HG03439 (cell line): ENCODE measurements at regions not wholly inside any gene's neighbourhood (a gene's known extent, or its start where the extent isn't known, plus 50 kb on each side); places are given as distances from the start of the nearest gene placed in this dataset.

Source experiments
- ATAC-seq: cut with Tn5 transposase; IDR thresholded peaks from one replicate; pipeline ENCODE4 v1.9.1; 2021; ENCODE audit warnings: mild to moderate bottlenecking, moderate library complexity; ENCODE audit not compliant: unreplicated experiment

DNA sequence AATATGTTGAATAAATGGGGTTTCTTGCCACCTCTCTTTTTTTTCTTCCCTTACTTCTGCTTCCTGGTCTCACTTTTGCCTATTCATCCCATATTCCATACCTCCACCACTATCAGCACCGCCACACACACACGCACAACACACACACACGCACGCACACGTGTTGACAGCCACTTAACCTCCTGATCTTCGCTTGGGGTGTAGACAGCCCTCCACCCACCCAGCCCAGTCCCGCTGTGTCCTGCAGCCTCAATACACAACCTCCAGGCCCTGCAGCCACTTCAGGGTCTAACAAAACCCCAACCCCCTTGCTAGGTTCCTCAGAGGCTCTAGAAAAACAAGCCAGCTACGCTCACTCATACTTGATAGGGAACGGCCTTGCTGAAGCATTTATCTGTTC is 72.3 kb downstream of the LINC00237 start:
- no peak for ATAC-seq

DNA sequence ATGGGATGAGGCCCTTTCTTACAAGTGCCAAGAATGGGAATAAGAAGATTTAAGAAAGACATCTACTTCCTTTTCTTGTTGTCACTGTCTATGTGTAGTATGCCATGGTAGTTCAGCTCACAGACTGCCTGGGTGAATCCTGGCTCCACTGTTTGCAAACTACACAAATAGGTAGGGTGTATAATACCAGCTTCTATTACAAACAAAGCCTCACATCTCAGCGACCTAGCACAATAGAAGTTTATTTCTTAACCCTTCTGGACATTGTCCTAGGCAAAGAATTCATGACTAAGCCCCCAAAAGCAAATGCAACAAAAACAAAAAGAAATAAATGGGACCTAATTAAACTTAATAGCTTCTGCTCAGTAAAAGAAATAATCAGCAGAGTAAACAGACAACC is 74.5 kb downstream of the LINC00237 start:
- ATAC-seq = no peak

DNA sequence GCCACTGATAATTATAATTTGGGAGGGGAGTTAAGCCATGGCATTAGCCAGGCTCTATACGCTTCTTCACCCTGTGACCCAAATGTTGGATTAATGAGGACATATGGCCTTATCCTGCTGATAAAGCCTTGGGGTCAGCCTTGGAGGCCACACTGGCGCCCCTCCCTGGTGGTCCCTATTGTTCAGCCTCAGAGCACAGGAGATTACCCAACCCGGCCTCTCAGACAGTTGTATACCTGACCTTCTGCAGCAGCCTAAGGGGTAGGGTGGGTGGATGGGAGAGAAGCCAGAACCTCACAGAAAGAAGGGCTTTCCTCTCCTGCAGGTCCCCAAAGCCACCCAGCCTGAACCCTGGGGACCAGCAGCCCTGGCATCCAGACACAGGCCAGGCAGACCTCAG is 76.8 kb downstream of the LINC00237 start:
- ATAC-seq = no peak

DNA sequence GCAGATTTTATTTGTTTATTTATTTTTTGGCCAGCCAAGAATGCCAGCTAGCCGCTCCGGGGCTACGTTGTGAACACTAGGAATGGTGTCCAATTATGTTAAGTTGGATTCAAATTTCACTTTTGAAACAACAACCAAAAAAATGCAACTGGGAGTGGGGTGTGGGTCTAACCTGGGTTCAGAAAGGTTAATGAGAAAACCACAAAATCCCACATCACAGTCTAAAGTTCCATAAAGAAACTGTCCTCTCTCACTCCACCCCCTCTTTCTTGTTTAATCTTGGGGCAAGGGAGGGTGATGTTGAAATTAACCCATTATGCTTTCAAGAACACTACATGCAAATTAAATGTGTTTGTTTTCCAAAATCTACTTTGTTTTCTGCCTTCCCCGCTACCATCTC is 77.2 kb downstream of the LINC00237 start:
- no peak for ATAC-seq

DNA sequence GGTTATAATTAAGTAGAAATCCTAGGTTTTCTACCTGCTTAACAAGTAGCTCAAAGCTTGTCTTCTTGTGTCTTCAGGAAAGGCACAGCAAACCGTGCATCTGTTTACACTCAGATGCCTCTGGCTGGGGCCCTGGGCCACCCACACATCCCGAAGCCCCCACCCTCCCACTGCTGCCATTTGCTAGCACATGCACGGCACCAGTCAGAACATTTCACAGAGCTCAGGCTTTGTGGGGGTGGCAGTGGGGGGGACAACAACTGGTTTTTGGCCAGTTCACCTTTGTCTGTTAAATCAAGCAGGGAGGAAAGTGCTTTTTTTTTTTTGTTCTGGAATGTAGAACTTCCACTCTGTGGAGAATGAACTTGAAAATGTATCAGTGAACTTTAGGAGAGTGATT is 77.7 kb downstream of the LINC00237 start:
- no peak for ATAC-seq

DNA sequence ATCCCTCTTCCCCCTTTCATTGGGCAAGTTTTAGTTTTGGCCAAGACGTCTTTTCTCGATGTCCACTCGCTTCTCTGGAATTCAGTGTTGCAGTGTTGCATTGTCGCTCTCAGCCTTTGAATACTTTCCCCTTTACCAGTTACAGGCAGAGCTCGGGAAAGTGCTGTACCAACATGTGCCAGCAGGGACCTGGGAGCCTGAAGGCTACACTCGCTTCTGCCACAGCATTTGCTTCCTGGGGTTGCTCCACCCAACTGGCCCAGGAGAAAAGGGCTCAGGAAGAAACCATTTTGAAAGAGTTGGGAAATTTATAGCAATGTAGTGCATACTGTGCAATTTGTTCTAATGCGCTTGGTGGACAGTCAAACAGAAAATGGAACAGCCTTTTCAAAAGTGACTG is 78.6 kb downstream of the LINC00237 start:
- no peak for ATAC-seq

DNA sequence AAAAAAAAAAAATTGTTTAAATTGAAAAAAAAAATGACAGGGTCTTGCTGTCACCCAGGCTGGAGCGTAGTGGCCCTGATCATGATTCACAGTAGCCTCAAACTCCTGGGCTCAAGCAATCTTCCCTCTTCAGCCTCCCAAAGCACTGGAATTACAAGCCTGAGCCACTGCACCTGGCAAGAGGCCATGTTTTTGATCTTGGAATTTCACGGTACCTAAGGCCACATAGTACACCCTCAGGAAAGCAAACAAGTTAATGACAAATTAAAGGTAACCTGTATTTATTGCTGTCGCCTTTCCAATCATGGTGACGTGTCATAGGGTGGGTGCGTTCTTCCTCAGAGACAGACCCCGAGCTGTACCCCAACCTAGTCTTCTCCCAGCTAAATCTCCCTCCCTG is 79.2 kb downstream of the LINC00237 start:
- ATAC-seq = no peak

DNA sequence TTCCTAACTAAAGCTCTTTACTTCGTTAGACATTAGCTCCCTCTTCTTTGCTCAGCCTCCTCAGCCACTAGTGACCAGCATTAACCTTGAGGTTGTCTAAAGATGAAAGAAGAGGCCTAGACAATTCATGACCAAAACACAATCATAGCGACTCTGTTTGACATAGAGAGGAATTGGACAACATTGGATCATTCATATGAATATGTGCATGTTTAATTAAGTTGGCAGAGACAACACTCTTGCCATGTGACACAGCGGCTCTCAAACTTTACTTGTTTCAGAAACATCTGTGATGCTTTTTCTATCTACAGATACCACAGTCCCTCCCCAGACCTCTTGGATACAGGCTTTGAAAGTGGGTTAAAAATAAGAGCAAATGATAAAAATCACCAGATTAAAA is 81.7 kb downstream of the LINC00237 start:
- ATAC-seq = no peak

DNA sequence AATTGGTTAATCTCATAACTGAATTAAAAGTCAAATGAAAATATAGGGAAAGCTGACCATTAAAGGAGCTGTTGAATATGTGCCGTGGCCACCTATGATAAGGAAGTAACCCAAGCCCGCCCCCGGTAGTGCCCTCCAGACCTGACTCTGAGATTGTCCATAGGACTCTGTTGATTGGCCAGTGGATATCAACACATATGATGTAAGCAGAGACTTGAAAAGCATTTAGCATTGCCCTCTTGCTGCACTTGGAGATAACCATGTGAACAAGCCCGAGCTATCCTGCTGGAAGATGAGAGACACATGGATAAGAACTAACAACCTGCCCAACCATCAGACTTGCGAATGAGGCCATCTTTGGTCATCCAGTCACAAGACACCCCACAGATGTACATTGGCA is 83.2 kb downstream of the LINC00237 start:
- no peak for ATAC-seq

DNA sequence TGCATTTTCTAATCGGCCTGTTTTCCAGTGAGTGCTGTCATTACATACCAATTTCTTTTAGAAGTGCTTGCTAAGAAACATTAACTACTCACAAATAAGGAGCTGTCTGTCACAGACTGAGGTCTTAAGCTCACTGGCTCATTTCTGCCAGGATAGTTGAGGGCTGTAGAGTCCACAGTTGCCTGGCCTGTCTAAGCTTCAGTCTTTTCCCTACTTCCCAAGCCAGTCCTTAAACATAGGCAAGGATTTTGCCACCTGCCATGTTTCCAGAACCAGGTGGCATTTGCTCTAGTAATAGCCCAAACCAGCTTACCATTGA is 84.7 kb downstream of the LINC00237 start:
- ATAC-seq = no peak

DNA sequence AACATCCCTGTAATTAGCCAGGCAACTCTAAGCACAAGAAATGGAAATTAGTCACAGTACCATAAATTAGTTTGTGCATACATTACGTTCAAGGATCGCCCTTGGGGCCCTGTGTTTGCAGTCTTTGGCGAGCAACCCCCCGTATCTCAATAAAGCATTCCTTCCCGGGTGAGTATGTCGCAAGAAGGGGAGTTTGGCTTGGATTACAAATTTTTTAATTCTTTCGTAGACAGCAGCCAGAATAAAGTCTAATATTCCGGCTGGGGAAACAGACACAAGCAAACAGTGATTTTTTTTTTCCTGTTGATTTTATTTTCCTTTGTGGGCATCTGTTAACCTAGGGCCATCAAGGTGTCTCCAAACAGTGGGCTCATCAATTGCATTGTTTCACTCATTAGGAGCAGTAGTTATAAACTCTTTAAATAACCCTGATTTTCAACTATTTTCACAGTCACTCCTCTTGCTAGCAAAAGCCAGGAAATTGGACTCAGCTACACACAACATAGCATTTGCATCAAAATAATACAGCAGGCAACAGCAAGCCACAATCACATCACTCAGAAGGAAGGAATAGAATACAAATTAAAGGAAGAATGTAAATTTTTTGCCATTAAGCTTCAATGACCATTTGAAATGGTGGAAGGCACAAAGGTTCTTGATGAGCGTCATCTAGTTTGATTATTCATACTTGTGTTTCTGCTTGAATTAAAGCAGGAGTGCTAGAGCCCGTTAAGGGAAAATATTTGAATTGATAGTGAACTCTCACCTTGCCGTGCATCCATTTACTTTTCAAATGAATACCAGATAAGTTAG is 85.3 kb downstream of the LINC00237 start:
- no peak for ATAC-seq

DNA sequence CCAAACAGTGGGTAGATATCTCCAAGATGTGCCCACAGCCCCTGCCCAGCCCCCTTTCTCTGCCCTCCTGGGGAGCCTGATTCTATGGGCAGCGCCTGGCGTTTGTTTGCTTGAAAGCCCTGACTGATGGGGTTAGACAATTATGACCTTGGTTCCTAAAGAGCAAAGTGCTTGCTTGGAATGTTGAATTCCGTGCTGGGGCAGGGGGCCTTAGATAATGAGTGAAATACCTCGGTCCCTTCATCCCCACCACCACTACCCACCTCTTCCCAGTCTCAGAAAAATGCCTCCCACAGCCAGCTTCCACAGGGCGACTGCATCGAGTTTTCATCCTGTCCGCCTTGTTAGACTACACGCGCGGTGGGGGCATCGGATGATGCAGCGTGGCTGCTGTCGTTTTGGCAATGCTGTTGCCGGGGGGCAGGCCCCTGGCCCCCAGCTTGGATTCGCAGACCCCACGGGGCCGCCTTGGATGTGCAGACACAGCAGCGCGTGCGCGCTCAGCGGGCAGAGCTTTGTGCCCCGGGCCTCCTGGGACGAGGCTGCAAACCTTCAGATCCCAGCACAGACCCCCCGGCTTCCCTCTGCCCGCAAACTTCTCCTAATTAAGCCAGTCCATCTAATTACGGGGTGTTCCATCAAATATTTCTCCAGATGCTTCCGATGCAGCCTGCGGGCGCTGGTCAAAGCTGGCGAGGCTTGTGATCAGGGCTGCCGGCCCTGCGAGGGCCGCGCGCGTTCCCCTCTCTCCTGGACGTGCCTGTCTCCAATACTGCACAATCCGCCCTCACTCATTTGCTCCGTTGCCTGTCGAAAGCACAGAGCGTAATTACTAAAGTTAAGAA is 86.1 kb downstream of the LINC00237 start:
- no peak for ATAC-seq

DNA sequence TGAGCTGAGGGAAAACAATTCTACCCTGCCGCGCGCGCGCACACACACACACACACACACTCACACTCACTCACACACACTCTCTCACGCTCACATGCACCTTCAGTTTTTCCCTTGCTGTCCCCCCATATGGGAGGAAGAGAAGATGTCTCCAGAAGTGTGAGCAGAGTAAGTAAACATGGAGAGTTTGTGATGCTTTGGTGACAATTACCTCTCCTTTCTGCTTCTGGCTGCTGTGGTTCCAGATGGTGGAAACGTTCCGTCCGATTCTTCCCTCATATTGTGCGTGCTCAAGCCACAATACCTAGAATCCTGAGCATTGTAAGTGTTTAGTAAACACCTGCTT is 86.7 kb downstream of the LINC00237 start:
- ATAC-seq = no peak

DNA sequence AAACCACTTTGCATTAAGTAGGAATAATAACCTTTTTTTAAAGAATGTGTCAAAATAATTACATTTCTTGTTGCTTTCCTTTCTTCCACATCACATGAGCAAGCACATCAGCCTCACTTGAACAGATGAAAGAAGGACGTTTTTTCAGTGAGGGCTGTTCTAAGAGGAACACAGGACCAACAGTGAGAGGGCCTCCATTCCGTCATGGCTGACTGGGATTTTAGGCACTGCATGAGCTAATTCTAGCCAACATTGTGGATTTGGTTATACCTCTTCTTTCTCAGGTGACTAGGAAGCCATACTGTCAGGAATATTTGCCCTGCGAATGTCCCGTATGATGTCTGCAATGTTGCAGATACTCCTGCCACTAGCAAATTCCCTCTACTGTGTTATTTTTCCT is 87.6 kb downstream of the LINC00237 start:
- ATAC-seq = no peak

DNA sequence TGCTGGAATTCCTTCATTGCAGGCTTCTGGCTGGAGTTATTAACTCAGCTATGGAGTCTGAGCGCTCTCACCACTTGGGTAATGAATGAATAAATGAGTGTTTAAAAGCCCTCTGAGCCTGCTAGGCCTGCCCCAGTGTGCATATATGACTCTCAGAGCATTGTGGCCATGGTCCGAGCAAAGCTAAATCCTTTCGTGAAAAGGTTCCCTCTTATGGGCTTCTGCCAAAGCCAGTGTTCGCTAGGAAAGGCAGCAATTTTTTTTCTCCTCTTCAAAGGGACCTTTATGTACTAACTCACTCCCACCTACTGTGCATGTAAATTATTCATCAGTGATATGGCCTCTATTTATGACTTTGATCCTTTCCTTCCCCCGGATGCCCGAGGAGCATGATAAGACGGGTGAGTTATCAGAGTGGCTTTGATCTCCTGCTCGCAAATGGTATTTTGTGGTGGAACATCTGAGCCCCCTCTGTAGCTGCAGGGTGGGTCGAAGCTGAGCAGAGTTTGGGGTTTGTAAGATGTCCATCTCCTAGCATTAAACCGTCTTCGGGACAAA is 88.6 kb downstream of the LINC00237 start:
- ATAC-seq = no peak

DNA sequence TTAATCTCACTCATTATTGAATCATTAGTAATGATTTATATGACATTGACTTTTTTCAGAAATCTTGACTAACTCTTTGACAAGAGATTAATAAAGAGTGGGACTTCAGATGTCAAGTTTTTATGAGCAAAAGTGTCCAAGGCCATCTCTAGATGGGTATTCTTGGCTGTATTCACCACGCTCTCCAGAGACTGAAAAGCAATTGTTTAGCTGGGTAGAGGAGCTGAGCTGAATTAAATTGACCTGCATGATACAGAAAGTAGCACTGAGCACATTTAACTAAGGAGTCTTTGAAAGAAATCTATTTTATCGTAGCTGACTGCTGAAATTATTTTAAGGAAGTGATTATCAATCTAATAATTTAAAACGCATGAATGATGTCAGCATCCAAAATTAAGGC is 89.4 kb downstream of the LINC00237 start:
- no peak for ATAC-seq

DNA sequence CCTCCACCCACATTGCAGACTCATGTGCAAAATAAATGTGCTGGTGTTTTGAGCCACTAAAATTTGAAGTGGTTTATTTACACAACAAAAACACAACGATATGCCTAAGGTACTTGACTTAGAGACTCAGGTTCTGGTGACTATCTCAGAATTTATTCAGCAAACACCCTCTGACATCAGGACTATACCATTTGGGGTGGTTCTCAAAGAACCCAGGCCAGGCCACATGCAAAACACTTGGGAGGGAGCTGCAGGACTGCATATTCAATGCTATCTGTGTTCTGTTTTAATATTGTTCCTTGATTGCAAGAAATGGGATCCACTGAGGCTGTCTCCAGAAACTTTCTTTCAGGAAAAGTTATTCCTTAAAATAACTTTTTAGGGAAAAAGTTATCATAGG is 91.6 kb downstream of the LINC00237 start:
- no peak for ATAC-seq

DNA sequence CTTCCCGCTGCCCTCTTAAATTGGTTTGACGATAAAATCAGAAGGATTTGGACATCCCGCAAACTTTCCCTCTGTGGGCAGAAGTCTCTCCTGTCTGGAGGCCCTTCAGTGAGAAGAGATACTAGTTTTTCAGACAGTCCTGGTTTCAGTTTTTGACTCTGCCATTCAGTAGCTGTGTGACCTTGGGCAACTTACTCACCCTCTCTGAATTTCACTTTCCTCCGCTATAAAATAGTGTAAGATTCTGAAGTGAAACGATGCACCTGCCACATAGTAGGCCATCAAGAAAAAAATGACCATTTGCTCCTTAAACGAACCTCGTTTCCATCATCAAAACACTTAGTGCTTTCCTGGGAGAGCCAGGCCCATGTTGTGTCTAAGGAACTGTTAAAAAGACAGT is 97.2 kb downstream of the LINC00237 start:
- ATAC-seq = no peak

DNA sequence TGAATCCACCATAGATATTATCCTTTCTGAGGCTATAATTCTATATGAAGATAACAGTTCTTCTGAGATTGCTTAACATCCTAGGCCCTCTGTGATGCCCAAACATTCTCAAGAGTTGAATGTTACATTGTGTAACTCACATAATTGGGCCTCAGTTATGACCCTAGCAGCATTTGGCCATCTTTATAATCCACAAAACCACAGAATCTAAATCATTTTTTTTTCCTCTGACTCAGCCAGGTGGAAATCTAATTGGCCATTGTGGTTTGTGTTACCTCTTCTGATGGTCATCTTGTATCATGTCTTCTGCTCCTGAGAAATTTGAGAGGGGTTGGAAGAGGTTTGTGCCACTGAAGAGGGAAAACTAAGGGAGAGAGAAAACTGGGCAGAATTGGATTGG is 99.5 kb downstream of the LINC00237 start:
- ATAC-seq = no peak

DNA sequence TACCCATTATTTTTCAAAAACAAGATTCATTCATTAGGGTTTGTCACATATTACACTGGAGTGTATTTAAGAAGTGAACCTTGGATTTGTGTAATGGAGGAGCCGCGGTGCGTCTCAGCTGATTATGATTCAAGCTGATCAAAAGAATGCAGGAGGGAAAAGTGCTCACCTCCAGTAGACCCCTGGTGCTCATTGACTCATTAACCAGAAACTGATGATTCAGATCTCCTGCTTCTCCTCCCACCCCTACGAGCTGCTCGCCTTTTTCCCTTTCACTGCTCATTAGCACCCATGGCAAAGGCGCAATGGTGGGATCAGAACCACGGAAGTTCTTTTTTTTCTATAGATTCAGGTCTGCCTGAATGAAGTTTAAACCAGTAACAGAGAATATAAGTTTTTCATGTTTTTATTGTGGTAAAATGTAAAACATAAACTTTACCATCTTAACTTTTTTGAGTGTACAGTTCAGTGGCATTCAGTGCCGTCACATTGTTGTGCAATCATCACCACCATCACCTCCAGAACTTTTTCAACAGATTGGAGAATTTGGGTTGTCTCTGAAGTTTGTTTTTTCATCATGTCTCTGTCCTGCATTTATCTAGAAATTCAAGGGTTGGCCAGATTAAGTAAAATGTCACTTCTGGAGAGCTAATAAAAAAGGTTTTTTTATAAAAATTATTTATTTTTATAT is 101.6 kb downstream of the LINC00237 start:
- ATAC-seq = no peak

DNA sequence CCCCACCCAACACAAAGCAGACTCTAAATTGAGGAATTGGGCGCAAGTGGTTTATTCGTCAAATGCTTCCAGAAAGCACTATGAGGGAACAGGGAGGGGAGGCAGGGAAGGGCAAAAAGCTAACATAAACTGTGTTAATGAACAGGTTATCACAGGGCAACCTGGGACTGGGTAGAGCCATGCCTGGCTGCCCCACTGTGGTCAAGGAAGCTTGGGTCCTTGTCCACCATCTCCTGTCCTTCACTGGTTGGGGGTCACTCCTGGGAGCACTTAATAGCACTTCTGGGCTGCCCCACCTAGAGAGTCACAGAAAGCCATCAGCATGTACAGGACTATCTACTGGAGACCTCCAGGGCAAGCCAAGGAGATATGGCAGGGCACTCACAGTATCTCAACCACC is 102.3 kb downstream of the LINC00237 start:
- ATAC-seq = no peak

DNA sequence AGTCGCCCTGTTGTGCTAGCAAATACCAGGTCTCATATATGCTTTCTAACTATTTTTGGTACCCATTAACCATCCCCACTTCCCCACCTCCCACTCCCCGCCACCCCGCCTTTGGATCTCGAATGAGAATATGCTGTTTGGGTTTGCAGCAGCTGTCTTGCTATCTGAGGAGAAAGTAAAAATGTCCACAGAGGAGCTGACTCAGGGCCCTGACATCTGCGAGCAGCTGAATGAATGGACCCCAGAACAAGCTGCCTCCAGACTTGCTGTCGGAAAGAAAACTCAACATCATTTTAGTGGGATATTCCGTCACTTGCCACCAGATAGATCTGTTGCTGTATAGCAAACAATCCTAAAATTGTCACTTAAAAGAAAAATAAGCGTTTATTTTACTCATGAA is 103.7 kb downstream of the LINC00237 start:
- no peak for ATAC-seq
